ENCODE measurements at regions not wholly inside any gene's neighbourhood (a gene's known extent, or its start where the extent isn't known, plus 50 kb on each side); places are given as distances from the start of the nearest gene placed in this dataset.

- no peak overlapping the region for H3K27ac Mint-ChIP-seq
- H3K4me3 ChIP-seq = no peak overlapping the region
- H3K27ac ChIP-seq (ENCODE audit: low read depth) = no peak overlapping the region
- no peaks in the 10 kb centered on the region for H3K27me3 ChIP-seq (ENCODE audit: insufficient read depth)
- H3K4me1 Mint-ChIP-seq = no peaks in the 10 kb centered on the region
- DNase-seq (ENCODE audit: low spot score) (no peak), ATAC-seq (no peak)
- no peak for TF ChIP-seq STAT1 (IDR thresholded peaks at IDR 0.05; ENCODE audit: unreplicated experiment)
- TF ChIP-seq ZNF331 (CRISPR knock-in tag; IDR thresholded peaks at IDR 0.05; ENCODE audit: low read depth) = no peak
- no peaks in the 10 kb centered on the region for H3K36me3 Mint-ChIP-seq (ENCODE audit: low read depth)
- no peaks in the 10 kb centered on the region for H3K36me3 ChIP-seq (ENCODE audit: insufficient read depth)
- no peak overlapping the region for H3K4me3 Mint-ChIP-seq
- H2AFZ ChIP-seq = no peak overlapping the region
- H3F3A ChIP-seq (replicated peaks; ENCODE audit: low read depth) = no peaks in the 10 kb centered on the region
- no peaks in the 10 kb centered on the region for H3K4me1 ChIP-seq (ENCODE audit: insufficient read depth)
- H3K79me2 ChIP-seq (replicated peaks; ENCODE audit: insufficient read depth) = no peaks in the 10 kb centered on the region
- H3K9me3 Mint-ChIP-seq = no peaks in the 10 kb centered on the region
- H3K9me2 ChIP-seq (ENCODE audit: insufficient read depth) = no peaks in the 10 kb centered on the region; the same call in none of the 2 replicates
- no peaks in the 10 kb centered on the region for H3K27me3 Mint-ChIP-seq (ENCODE audit: insufficient read depth, low read depth, poor library complexity)
- no peaks in the 10 kb centered on the region for H4K20me1 ChIP-seq (replicated peaks; ENCODE audit: insufficient read depth)
- H3K4me2 ChIP-seq = no peak overlapping the region
Measured at GRCh38 chr7:83798489-83798888, 149.6 kb upstream of the SEMA3E start.

GRCh38 chr7:83796760-83797159 is 147.8 kb upstream of the SEMA3E start:
- no peak overlapping the region for H3K4me3 Mint-ChIP-seq

More at GRCh38 chr7:83796760-83797159, 147.8 kb upstream of the SEMA3E start:
- Histone ChIP-seq H4K20me1 (replicated peaks; ENCODE audit: insufficient read depth) (no peaks in the 10 kb centered on the region), H3K4me2 (no peak overlapping the region), H3F3A (replicated peaks; ENCODE audit: low read depth) (no peaks in the 10 kb centered on the region), H3K9me2 (ENCODE audit: insufficient read depth) (no peaks in the 10 kb centered on the region; the same call in none of the 2 replicates), H3K4me1 (ENCODE audit: insufficient read depth) (no peaks in the 10 kb centered on the region), H2AFZ (no peak overlapping the region), H3K36me3 (ENCODE audit: insufficient read depth) (no peaks in the 10 kb centered on the region), H3K79me2 (replicated peaks; ENCODE audit: insufficient read depth) (no peaks in the 10 kb centered on the region), H3K4me3 (no peak overlapping the region), H3K27ac (ENCODE audit: low read depth) (no peak overlapping the region), H3K27me3 (ENCODE audit: insufficient read depth) (no peaks in the 10 kb centered on the region)
- TF ChIP-seq CREB1 (CRISPR knock-in tag; IDR thresholded peaks at IDR 0.05; ENCODE audit: low read depth) (no peak), EZH2phosphoT487 (IDR thresholded peaks at IDR 0.05; ENCODE audit: unreplicated experiment) (no peak), ZNF114 (CRISPR knock-in tag; IDR thresholded peaks at IDR 0.05) (no peak), STAT1 (IDR thresholded peaks at IDR 0.05; ENCODE audit: unreplicated experiment) (no peak)
- TF ChIP-seq, protein P1, sequence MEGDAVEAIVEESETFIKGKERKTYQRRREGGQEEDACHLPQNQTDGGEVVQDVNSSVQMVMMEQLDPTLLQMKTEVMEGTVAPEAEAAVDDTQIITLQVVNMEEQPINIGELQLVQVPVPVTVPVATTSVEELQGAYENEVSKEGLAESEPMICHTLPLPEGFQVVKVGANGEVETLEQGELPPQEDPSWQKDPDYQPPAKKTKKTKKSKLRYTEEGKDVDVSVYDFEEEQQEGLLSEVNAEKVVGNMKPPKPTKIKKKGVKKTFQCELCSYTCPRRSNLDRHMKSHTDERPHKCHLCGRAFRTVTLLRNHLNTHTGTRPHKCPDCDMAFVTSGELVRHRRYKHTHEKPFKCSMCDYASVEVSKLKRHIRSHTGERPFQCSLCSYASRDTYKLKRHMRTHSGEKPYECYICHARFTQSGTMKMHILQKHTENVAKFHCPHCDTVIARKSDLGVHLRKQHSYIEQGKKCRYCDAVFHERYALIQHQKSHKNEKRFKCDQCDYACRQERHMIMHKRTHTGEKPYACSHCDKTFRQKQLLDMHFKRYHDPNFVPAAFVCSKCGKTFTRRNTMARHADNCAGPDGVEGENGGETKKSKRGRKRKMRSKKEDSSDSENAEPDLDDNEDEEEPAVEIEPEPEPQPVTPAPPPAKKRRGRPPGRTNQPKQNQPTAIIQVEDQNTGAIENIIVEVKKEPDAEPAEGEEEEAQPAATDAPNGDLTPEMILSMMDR (conservative IDR thresholded peaks at IDR 0.05; ENCODE audit: low read depth in 2 of 2) = no peak
- TF ChIP-seq, protein P2, sequence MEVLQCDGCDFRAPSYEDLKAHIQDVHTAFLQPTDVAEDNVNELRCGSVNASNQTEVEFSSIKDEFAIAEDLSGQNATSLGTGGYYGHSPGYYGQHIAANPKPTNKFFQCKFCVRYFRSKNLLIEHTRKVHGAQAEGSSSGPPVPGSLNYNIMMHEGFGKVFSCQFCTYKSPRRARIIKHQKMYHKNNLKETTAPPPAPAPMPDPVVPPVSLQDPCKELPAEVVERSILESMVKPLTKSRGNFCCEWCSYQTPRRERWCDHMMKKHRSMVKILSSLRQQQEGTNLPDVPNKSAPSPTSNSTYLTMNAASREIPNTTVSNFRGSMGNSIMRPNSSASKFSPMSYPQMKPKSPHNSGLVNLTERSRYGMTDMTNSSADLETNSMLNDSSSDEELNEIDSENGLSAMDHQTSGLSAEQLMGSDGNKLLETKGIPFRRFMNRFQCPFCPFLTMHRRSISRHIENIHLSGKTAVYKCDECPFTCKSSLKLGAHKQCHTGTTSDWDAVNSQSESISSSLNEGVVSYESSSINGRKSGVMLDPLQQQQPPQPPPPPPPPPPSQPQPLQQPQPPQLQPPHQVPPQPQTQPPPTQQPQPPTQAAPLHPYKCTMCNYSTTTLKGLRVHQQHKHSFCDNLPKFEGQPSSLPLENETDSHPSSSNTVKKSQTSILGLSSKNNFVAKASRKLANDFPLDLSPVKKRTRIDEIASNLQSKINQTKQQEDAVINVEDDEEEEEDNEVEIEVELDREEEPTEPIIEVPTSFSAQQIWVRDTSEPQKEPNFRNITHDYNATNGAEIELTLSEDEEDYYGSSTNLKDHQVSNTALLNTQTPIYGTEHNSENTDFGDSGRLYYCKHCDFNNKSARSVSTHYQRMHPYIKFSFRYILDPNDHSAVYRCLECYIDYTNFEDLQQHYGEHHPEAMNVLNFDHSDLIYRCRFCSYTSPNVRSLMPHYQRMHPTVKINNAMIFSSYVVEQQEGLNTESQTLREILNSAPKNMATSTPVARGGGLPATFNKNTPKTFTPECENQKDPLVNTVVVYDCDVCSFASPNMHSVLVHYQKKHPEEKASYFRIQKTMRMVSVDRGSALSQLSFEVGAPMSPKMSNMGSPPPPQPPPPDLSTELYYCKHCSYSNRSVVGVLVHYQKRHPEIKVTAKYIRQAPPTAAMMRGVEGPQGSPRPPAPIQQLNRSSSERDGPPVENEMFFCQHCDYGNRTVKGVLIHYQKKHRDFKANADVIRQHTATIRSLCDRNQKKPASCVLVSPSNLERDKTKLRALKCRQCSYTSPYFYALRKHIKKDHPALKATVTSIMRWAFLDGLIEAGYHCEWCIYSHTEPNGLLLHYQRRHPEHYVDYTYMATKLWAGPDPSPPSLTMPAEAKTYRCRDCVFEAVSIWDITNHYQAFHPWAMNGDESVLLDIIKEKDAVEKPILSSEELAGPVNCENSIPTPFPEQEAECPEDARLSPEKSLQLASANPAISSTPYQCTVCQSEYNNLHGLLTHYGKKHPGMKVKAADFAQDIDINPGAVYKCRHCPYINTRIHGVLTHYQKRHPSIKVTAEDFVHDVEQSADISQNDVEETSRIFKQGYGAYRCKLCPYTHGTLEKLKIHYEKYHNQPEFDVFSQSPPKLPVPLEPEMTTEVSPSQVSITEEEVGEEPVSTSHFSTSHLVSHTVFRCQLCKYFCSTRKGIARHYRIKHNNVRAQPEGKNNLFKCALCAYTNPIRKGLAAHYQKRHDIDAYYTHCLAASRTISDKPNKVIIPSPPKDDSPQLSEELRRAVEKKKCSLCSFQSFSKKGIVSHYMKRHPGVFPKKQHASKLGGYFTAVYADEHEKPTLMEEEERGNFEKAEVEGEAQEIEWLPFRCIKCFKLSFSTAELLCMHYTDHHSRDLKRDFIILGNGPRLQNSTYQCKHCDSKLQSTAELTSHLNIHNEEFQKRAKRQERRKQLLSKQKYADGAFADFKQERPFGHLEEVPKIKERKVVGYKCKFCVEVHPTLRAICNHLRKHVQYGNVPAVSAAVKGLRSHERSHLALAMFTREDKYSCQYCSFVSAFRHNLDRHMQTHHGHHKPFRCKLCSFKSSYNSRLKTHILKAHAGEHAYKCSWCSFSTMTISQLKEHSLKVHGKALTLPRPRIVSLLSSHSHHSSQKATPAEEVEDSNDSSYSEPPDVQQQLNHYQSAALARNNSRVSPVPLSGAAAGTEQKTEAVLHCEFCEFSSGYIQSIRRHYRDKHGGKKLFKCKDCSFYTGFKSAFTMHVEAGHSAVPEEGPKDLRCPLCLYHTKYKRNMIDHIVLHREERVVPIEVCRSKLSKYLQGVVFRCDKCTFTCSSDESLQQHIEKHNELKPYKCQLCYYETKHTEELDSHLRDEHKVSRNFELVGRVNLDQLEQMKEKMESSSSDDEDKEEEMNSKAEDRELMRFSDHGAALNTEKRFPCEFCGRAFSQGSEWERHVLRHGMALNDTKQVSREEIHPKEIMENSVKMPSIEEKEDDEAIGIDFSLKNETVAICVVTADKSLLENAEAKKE (CRISPR knock-in tag; IDR thresholded peaks at IDR 0.05) = no peak
- TF ChIP-seq, protein P3, sequence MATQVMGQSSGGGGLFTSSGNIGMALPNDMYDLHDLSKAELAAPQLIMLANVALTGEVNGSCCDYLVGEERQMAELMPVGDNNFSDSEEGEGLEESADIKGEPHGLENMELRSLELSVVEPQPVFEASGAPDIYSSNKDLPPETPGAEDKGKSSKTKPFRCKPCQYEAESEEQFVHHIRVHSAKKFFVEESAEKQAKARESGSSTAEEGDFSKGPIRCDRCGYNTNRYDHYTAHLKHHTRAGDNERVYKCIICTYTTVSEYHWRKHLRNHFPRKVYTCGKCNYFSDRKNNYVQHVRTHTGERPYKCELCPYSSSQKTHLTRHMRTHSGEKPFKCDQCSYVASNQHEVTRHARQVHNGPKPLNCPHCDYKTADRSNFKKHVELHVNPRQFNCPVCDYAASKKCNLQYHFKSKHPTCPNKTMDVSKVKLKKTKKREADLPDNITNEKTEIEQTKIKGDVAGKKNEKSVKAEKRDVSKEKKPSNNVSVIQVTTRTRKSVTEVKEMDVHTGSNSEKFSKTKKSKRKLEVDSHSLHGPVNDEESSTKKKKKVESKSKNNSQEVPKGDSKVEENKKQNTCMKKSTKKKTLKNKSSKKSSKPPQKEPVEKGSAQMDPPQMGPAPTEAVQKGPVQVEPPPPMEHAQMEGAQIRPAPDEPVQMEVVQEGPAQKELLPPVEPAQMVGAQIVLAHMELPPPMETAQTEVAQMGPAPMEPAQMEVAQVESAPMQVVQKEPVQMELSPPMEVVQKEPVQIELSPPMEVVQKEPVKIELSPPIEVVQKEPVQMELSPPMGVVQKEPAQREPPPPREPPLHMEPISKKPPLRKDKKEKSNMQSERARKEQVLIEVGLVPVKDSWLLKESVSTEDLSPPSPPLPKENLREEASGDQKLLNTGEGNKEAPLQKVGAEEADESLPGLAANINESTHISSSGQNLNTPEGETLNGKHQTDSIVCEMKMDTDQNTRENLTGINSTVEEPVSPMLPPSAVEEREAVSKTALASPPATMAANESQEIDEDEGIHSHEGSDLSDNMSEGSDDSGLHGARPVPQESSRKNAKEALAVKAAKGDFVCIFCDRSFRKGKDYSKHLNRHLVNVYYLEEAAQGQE (IDR thresholded peaks at IDR 0.05; ENCODE audit: unreplicated experiment) = no peak
- Mint-ChIP-seq H3K4me1 (no peaks in the 10 kb centered on the region), H3K27me3 (ENCODE audit: insufficient read depth, low read depth, poor library complexity) (no peaks in the 10 kb centered on the region), H3K36me3 (ENCODE audit: low read depth) (no peaks in the 10 kb centered on the region), H3K9me3 (no peaks in the 10 kb centered on the region), H3K27ac (no peak overlapping the region)
- no peak for ATAC-seq
- no peak for DNase-seq (ENCODE audit: low spot score)

Data from GM23338 (cell line).